ENCODE measurements at regions not wholly inside any gene's neighbourhood (a gene's known extent, or its start where the extent isn't known, plus 50 kb on each side); places are given as distances from the start of the nearest gene placed in this dataset.
A peak's percentile ranks its signal among the peaks of the same experiment; 100 is the strongest.

DNA sequence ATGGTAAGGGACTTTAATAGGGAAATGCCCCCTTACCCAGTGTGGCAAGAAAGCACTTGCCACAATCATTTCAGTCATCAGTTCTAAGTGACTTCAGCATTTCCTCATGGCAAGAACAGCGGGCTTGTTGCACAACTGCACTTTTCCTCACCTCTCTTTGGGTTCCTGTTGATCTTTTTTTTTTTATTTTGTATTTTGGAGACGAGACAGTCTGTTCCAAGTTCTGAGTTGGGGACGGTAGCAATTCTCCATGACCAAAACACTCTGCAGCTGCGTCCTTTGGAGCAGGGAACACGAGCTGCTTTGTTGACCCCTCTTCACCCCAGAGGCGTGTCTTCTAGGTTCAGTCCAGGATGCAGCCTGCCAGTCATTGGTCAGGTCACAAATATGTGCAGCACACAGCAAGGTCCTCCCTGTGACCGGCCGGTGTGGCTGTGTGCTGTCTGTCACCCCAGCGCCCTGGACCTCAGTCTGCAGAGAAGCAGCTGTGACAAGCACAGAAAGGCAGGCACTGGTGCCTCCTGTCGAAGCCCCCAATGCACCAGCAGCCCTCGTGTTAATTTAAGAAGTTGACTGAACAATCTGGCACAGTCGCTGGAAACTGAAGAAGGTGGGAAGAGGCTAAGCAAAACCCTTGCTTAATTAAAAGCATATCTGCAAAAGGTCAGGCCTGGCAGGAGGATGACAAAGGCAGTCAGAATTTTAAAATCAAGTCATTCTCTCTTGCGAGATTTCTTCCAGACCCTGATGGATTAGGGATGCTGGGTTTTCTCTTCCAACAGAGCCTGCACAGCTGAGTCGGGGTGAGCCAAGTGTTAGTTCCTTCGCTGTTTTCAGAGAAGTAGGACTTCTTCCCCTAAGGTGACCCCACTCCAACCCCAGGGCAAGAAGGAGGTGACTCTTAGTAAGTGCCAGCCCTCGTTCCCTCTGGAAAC lies 96.7 kb upstream of the COPS8 start:
- H3K79me2 ChIP-seq (ENCODE audit: control insufficient read depth, insufficient read depth, low read length): no peaks in the 10 kb centered on the region
- H2AFZ ChIP-seq (ENCODE audit: low read length): no peak overlapping the region
- no peak overlapping the region for H3K4me3 ChIP-seq (replicated peaks in 1 of 4; ENCODE audit: control extremely low read depth in 1 of 4, insufficient read depth in 1 of 4, low read depth in 3 of 4, low read length in 4 of 4)
- no peak for TF ChIP-seq EZH2 (IDR thresholded peaks at IDR 0.05; ENCODE audit: low read length, missing control alignments)
- TF ChIP-seq CTCF (conservative IDR thresholded peaks at IDR 0.05 in 1 of 2, IDR thresholded peaks at IDR 0.05 in 1 of 2; ENCODE audit: low read depth in 1 of 2, low read length in 2 of 2): no peak
- H3K4me1 ChIP-seq (ENCODE audit: control insufficient read depth, extremely low read depth, insufficient read depth, low read length): no peaks in the 10 kb centered on the region
- H3K27ac ChIP-seq (ENCODE audit: insufficient read depth, low read length): no peak overlapping the region
- H3K36me3 ChIP-seq (ENCODE audit: control insufficient read depth, insufficient read depth, low read length): no peaks in the 10 kb centered on the region
- H3K4me2 ChIP-seq (ENCODE audit: extremely low read depth, insufficient read depth, low read length): no peak overlapping the region
- no peaks in the 10 kb centered on the region for H3K9me3 ChIP-seq (ENCODE audit: control insufficient read depth, insufficient read depth, low read depth, low read length)
- DNase-seq (ENCODE audit: low read depth in 2 of 2): peak in 1 of 2 donors; percentile 46
- H3K9ac ChIP-seq (ENCODE audit: insufficient read depth, low read length): no peak overlapping the region
- no peaks in the 10 kb centered on the region for H4K20me1 ChIP-seq (ENCODE audit: control insufficient read depth, extremely low read depth, insufficient read depth, low read length)
- H3K27me3 ChIP-seq (ENCODE audit: control insufficient read depth, insufficient read depth, low read length): peaks cover 2% of the 10 kb centered on the region

GRCh38 chr2:236990552-236990951 lies 95.1 kb upstream of the COPS8 start:
- H2AFZ ChIP-seq (ENCODE audit: low read length): no peak overlapping the region
- H3K4me1 ChIP-seq (ENCODE audit: control insufficient read depth, extremely low read depth, insufficient read depth, low read length): no peaks in the 10 kb centered on the region
- no peaks in the 10 kb centered on the region for H3K9me3 ChIP-seq (ENCODE audit: control insufficient read depth, insufficient read depth, low read depth, low read length)
- no peak overlapping the region for H3K4me2 ChIP-seq (ENCODE audit: extremely low read depth, insufficient read depth, low read length)
- H3K79me2 ChIP-seq (ENCODE audit: control insufficient read depth, insufficient read depth, low read length): no peaks in the 10 kb centered on the region
- H3K9ac ChIP-seq (ENCODE audit: insufficient read depth, low read length): no peak overlapping the region
- H3K4me3 ChIP-seq (replicated peaks in 1 of 4; ENCODE audit: control extremely low read depth in 1 of 4, insufficient read depth in 1 of 4, low read depth in 3 of 4, low read length in 4 of 4): no peak overlapping the region
- H3K36me3 ChIP-seq (ENCODE audit: control insufficient read depth, insufficient read depth, low read length): no peaks in the 10 kb centered on the region
- no peaks in the 10 kb centered on the region for H4K20me1 ChIP-seq (ENCODE audit: control insufficient read depth, extremely low read depth, insufficient read depth, low read length)
- no peak for TF ChIP-seq CTCF (conservative IDR thresholded peaks at IDR 0.05 in 1 of 2, IDR thresholded peaks at IDR 0.05 in 1 of 2; ENCODE audit: low read depth in 1 of 2, low read length in 2 of 2)
- TF ChIP-seq EZH2 (IDR thresholded peaks at IDR 0.05; ENCODE audit: low read length, missing control alignments): no peak
- no peak for DNase-seq (ENCODE audit: low read depth in 2 of 2)
- no peak overlapping the region for H3K27ac ChIP-seq (ENCODE audit: insufficient read depth, low read length)
- H3K27me3 ChIP-seq (ENCODE audit: control insufficient read depth, insufficient read depth, low read length): peaks cover 2% of the 10 kb centered on the region

DNA sequence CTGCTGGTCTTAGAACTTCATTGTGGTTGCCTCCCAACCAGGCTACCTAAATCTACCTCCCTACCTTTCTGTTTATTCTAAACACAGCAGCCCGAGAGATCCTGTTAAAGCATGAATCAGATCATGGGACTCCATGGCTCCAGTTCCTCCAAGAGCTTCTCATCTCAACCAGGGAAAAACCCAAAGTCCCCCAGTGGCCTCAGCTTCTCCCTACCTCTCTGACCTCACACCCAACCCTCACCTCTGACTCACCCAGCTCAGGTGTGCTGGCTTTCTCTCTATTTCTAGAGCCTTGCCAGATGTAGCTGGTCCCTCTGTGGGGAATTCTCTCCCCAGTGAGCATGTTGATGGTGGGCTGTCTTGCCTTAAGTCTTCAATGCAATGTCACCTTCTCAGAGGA lies 93.8 kb upstream of the COPS8 start:
- no peak overlapping the region for H3K4me3 ChIP-seq (replicated peaks in 1 of 4; ENCODE audit: control extremely low read depth in 1 of 4, insufficient read depth in 1 of 4, low read depth in 3 of 4, low read length in 4 of 4)
- no peaks in the 10 kb centered on the region for H3K79me2 ChIP-seq (ENCODE audit: control insufficient read depth, insufficient read depth, low read length)
- H3K4me2 ChIP-seq (ENCODE audit: extremely low read depth, insufficient read depth, low read length): no peak overlapping the region
- H3K9me3 ChIP-seq (ENCODE audit: control insufficient read depth, insufficient read depth, low read depth, low read length): no peaks in the 10 kb centered on the region
- peaks cover 2% of the 10 kb centered on the region for H3K27me3 ChIP-seq (ENCODE audit: control insufficient read depth, insufficient read depth, low read length)
- no peak overlapping the region for H3K9ac ChIP-seq (ENCODE audit: insufficient read depth, low read length)
- no peaks in the 10 kb centered on the region for H4K20me1 ChIP-seq (ENCODE audit: control insufficient read depth, extremely low read depth, insufficient read depth, low read length)
- no peak for TF ChIP-seq CTCF (conservative IDR thresholded peaks at IDR 0.05 in 1 of 2, IDR thresholded peaks at IDR 0.05 in 1 of 2; ENCODE audit: low read depth in 1 of 2, low read length in 2 of 2)
- no peak for TF ChIP-seq EZH2 (IDR thresholded peaks at IDR 0.05; ENCODE audit: low read length, missing control alignments)
- no peaks in the 10 kb centered on the region for H3K4me1 ChIP-seq (ENCODE audit: control insufficient read depth, extremely low read depth, insufficient read depth, low read length)
- no peak overlapping the region for H3K27ac ChIP-seq (ENCODE audit: insufficient read depth, low read length)
- DNase-seq (ENCODE audit: low read depth in 2 of 2): no peak
- H2AFZ ChIP-seq (ENCODE audit: low read length): no peak overlapping the region
- no peaks in the 10 kb centered on the region for H3K36me3 ChIP-seq (ENCODE audit: control insufficient read depth, insufficient read depth, low read length)

Data from fibroblast of lung (primary cell).